Prostate gland (tissue), 2 donors: ENCODE measurements at regions not wholly inside any gene's neighbourhood (a gene's known extent, or its start where the extent isn't known, plus 50 kb on each side); places are given as distances from the start of the nearest gene placed in this dataset.

Experiments used
- CTCF ChIP-seq, 4 experiments: fragments of 200-600 bp in 2 of 4; fragments of 450-650 bp in 2 of 4; sonication (generic) in 2 of 4; IDR thresholded peaks; 1 replicate in 3 of 4; 2 replicates in 1 of 4; pipeline ENCODE4 v1.5.1; 2016 to 2019; ENCODE audit warnings: antibody characterized with exemption in 4 of 4, mild to moderate bottlenecking in 2 of 4, moderate library complexity in 2 of 4
- POLR2A ChIP-seq: fragments of 450-650 bp; IDR thresholded peaks from one replicate; pipeline ENCODE4 v1.6.1; 2016; ENCODE audit warnings: antibody characterized with exemption, mild to moderate bottlenecking
- POLR2AphosphoS5 ChIP-seq: sonication (generic); formaldehyde crosslinking; IDR thresholded peaks from one replicate; pipeline ENCODE4 v1.6.1; 2017; ENCODE audit warnings: antibody characterized with exemption

GRCh38 chr4:27327421-27328181 is 467.0 kb downstream of the STIM2 start:
- TF ChIP-seq POLR2A, result no peak
- no peak for TF ChIP-seq CTCF (IDR thresholded peaks at IDR 0.05)
- TF ChIP-seq POLR2AphosphoS5, result no peak
